HepG2 (cell line): ENCODE measurements at regions not wholly inside any gene's neighbourhood (a gene's known extent, or its start where the extent isn't known, plus 50 kb on each side); places are given as distances from the start of the nearest gene placed in this dataset.

Experiments
- ATF6 ChIP-seq: sonication (generic); formaldehyde crosslinking; conservative IDR thresholded peaks from 2 replicates; pipeline ENCODE4 v1.4.0; 2020; ENCODE audit warnings: missing genetic modification reagents
- CBX5 ChIP-seq: sonication (generic); formaldehyde crosslinking; IDR thresholded peaks from 2 replicates; pipeline ENCODE4 v1.4.0; 2020; ENCODE audit warnings: missing genetic modification reagents, borderline replicate concordance
- ETV5 ChIP-seq: IDR thresholded peaks from 2 replicates; pipeline ENCODE4 v1.6.1; 2018; ENCODE audit warnings: missing biosample characterization, missing genetic modification reagents, inconsistent platforms, borderline replicate concordance
- FOXA1 ChIP-seq, 2 experiments: fragments of 450-650 bp in 1 of 2; sonication (generic) in 1 of 2; formaldehyde crosslinking in 1 of 2; IDR thresholded peaks; 2 replicates each; pipeline versions ENCODE4 v1.4.0 to v1.6.1; 2016 to 2020; ENCODE audit warnings: missing genetic modification reagents in 1 of 2
- FOXJ3 ChIP-seq: sonication (generic); formaldehyde crosslinking; IDR thresholded peaks from 2 replicates; pipeline ENCODE4 v1.4.0; 2020; ENCODE audit warnings: missing genetic modification reagents, mild to moderate bottlenecking, borderline replicate concordance
- FOXO1 ChIP-seq: sonication (generic); formaldehyde crosslinking; IDR thresholded peaks from 2 replicates; pipeline ENCODE4 v1.4.0; 2020; ENCODE audit warnings: missing genetic modification reagents
- HIVEP1 ChIP-seq: sonication (generic); formaldehyde crosslinking; IDR thresholded peaks from 2 replicates; pipeline ENCODE4 v1.4.0; 2020; ENCODE audit warnings: mild to moderate bottlenecking, missing genetic modification reagents
- HNF4A ChIP-seq: sonication (generic); formaldehyde crosslinking; IDR thresholded peaks from 2 replicates; pipeline ENCODE4 v1.4.0; 2020; ENCODE audit warnings: missing genetic modification reagents
- KDM6A ChIP-seq: IDR thresholded peaks from 2 replicates; pipeline ENCODE4 v1.6.1; 2016; ENCODE audit warnings: low read depth
- MTA1 ChIP-seq: sonication (generic); formaldehyde crosslinking; IDR thresholded peaks from 2 replicates; pipeline ENCODE4 v1.4.0; 2020; ENCODE audit warnings: missing genetic modification reagents, mild to moderate bottlenecking, borderline replicate concordance
- NCOA2 ChIP-seq: sonication (generic); formaldehyde crosslinking; IDR thresholded peaks from 2 replicates; pipeline ENCODE4 v1.8.0; 2022; ENCODE audit warnings: inconsistent platforms
- NFE2L2 ChIP-seq: fragments of 150-350 bp; IDR thresholded peaks from 2 replicates; pipeline ENCODE4 v1.6.1; 2014; ENCODE audit warnings: low read length
- RCOR2 ChIP-seq: IDR thresholded peaks from 2 replicates; pipeline ENCODE4 v1.6.1; 2016; ENCODE audit warnings: missing biosample characterization, missing genetic modification reagents
- RERE ChIP-seq: IDR thresholded peaks from 2 replicates; pipeline ENCODE4 v1.6.1; 2016; ENCODE audit warnings: low read depth, missing genetic modification reagents, missing compliant biosample characterization
- SRSF9 ChIP-seq: fragments of 200-400 bp; formaldehyde crosslinking; IDR thresholded peaks from 2 replicates; pipeline ENCODE4 v1.6.1; 2018; ENCODE audit warnings: borderline replicate concordance, mild to moderate bottlenecking, low read depth, low read length; ENCODE audit not compliant: insufficient read depth, poor library complexity, severe bottlenecking
- THRA ChIP-seq: sonication (generic); formaldehyde crosslinking; IDR thresholded peaks from 2 replicates; pipeline ENCODE4 v1.4.0; 2020; ENCODE audit warnings: missing genetic modification reagents, borderline replicate concordance
- U2AF2 ChIP-seq: fragments of 200-400 bp; formaldehyde crosslinking; IDR thresholded peaks from 2 replicates; pipeline ENCODE4 v1.6.1; 2017; ENCODE audit warnings: low read depth, mild to moderate bottlenecking, low read length
- ZBTB33 ChIP-seq: sonication (generic); formaldehyde crosslinking; IDR thresholded peaks from 2 replicates; pipeline ENCODE4 v1.4.0; 2020; ENCODE audit warnings: missing genetic modification reagents
- ZNF264 ChIP-seq: sonication (generic); formaldehyde crosslinking; IDR thresholded peaks from 2 replicates; pipeline ENCODE4 v1.4.0; 2020; ENCODE audit warnings: missing genetic modification reagents
- ZNF33A ChIP-seq: sonication (generic); formaldehyde crosslinking; IDR thresholded peaks from 2 replicates; pipeline ENCODE4 v1.5.1; 2020; ENCODE audit warnings: missing genetic modification reagents, mild to moderate bottlenecking, moderate library complexity, borderline replicate concordance
- ZNF350 ChIP-seq: sonication (generic); formaldehyde crosslinking; IDR thresholded peaks from 2 replicates; pipeline ENCODE4 v1.4.0; 2020; ENCODE audit warnings: mild to moderate bottlenecking, low read depth, missing genetic modification reagents, borderline replicate concordance

GRCh38 chrX:20471483-20471882 is 204.8 kb upstream of the RPS6KA3 start (continued):
- TF ChIP-seq ZBTB33 (CRISPR knock-in tag) (no peak), HNF4A (CRISPR knock-in tag) (peak; percentile 92), MTA1 (no peak), ATF6 (no peak), ZNF350 (CRISPR knock-in tag) (no peak), HIVEP1 (CRISPR knock-in tag) (no peak), FOXO1 (CRISPR knock-in tag) (peak; percentile 89), ZNF33A (CRISPR knock-in tag) (no peak), THRA (CRISPR knock-in tag) (peak; percentile 61; the same call in 1 of the 2 replicates), CBX5 (CRISPR knock-in tag) (no peak), RCOR2 (CRISPR knock-in tag) (peak; percentile 60; the same call in 1 of the 2 replicates), U2AF2 (no peak), NFE2L2 (no peak), KDM6A (CRISPR knock-in tag) (peak; percentile 33; the same call in 1 of the 2 replicates), FOXJ3 (CRISPR knock-in tag) (peak; percentile 81; the same call in 1 of the 2 replicates), FOXA1 (IDR thresholded peaks at IDR 0.05) (no peak), FOXA1 (CRISPR knock-in tag; IDR thresholded peaks at IDR 0.05) (peak; percentile 75), NCOA2 (CRISPR knock-in tag) (peak; percentile 98), SRSF9 (no peak), ETV5 (CRISPR knock-in tag) (peak; percentile 48; the same call in 1 of the 2 replicates), ZNF264 (CRISPR knock-in tag) (no peak), RERE (0 out of 2 replicates have a peak, but pooled peaks have one; percentile 53)
